ENCODE measurements at regions not wholly inside any gene's neighbourhood (a gene's known extent, or its start where the extent isn't known, plus 50 kb on each side); places are given as distances from the start of the nearest gene placed in this dataset.

DNA sequence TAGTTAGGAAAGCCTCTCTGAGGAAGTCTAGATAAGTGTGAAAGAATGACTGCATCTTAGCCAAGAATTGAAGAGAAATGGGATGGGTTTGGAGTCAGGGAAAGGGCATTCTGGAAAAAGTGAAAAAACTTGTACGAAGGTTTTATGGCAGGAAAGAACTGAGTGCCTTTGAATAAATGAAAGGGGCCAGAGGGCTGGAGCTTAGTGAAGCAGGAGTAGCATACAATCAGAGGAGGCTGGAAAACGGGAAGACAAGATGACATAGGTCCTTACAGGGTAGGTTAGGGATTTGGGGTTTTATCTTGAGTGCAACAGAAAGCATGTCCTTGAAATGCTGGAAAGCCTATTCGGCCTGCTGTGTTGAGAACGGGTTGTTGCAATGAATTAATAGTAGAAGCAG is 152.6 kb upstream of the RND3 start:
- DNase-seq: no peak

DNA sequence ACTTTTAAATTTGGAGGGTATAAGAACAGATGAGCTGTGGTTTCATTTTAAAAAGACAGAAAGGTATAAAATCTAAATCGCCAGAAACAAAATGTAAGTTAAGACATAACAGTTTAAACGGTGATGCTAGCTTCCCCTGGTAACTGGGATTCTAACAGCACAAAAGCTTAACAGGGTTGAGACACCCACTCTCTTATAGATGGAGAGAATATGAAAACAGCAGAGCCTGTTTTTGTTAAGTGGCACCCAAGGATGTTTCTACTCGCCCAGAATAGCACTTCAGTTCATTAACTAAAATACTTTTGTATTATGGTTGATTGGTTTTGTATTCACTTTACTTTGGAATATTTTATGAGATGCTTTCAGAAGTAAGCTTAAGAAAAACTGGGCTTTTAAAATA is 151.9 kb upstream of the RND3 start:
- DNase-seq: no peak

DNA sequence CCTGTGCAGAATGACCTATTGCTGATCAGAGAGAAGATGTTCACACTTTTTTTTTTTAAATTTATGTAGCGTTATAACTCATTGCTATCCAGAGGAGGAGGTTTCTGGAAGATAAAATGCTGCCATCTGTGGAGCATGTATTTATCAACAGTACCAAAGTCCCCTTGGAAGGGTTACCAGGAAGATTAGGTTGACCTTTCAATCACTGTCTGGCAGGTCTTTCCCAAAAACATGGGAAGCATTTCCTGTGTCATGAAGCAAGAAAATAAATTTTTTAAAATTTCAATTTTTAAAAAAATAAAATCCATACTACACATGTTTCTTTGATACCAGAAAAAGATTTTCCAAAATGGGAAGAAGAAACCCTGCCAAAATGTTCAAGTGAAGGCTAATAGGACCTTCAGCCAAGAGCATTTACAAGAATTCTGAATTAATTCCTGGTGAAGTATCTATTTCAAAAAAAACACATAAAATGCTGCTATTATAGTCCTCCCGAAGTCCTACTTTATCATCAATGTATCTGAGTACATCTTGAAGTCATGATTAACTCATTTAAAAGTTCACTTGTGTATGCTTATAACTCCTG is 143.9 kb upstream of the RND3 start:
- no peak for DNase-seq

DNA sequence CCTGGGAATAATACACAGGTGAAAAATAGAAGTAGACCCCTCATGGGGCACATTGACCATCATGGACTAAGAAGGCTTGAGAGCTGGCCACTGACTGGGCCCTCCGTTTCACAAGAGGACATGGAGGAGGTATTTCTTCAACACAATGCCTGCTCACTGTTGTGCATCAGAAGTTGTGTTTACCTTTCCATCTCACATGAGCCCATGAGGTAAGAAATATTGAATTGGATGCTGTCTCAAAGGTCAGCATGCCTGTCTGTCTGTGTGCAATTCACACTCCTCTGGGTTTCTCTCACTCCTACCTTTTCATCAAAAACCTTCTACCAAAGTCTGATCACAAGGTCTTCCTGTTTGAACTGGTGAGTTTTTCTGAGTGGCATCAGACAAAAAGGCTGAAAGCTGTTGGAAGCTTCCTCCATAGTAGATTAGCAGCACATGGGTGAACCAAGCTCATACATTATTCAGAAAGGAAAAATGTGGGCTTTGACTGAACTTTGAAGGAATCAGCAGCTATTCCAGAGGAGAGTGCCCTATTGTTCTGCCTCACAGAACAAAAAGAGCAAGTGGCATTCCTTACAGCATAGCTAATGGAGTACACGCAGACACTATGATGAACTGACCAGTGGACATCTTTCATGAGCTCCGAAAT is 143.2 kb upstream of the RND3 start:
- no peak for DNase-seq

DNA sequence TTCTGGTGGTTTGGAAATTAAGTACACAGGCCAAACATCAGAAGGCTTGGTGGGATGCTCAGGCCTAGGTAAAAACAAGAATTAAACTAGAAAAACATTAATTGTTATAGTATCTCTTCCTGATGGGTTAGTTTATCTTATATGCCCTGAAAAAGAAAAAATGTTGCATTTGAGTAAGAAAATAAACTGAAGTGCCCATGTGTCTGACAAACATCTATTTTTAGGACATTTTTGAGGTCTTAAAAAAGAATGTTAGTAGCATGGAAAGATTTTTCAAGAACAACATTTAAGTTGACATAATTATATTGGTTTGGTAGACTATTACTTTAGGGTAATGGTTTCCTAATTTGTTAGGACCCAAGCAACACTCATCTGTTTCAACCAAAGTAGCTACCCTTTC is 140.1 kb upstream of the RND3 start:
- DNase-seq: no peak

DNA sequence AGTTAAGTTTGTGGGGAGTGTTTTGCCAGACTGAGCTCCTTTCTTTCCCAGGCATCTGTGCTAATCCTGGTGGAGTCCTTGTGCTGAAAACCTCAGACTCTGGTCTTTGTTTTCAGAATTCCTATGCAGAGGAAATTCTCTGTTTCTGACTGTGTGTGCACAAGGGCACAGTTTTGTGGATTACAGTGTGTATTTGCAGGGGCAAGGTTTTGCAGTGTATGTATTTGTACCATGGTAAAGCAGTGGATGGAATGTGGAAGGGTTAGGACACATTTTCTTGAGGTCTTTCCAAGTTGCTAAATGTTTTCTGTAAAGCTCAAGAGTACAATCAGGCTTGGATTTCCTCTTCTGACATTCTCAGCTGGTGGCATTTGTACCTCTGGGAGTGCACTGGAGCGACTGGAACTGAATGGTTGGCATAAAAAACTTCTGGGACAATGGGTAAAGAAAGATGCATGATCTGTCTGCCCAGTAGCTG is 139.5 kb upstream of the RND3 start:
- no peak for DNase-seq

DNA sequence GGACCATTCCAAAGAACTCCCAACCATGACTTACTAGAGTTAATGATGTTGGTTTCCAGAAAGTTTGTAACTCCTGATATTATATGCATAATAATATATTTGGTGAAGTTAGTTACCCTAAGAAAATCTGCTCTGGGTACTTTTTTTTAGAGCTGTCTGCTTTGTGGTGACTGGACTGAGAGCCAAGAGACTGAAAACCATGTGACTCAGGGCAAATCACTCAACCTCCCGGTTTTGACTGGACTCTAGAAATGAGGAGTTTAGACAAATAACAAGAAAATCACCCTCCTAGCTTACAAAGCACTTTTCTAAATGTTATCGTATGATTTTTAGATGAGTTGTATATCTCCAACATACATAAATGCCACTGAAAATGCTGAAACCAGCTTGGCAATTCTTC is 138.3 kb upstream of the RND3 start:
- no peak for DNase-seq

DNA sequence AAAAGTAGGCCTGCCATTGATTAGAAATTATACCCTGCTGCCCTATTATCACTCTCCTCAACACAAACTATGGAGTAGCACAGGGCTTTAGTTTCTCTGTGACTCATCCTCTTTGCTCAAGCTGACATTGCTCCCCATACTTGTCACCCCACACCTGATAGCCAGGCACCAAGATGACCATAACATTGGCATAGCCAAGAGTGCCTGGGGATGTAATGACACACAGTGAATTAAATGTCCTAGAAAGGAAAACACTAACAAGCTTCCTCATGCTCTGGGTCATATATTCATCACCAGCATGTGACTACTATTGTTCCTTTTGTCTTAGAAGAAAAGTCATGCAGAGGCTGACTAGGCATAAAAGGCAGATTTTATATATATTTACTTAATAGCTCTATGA is 137.8 kb upstream of the RND3 start:
- DNase-seq: no peak

DNA sequence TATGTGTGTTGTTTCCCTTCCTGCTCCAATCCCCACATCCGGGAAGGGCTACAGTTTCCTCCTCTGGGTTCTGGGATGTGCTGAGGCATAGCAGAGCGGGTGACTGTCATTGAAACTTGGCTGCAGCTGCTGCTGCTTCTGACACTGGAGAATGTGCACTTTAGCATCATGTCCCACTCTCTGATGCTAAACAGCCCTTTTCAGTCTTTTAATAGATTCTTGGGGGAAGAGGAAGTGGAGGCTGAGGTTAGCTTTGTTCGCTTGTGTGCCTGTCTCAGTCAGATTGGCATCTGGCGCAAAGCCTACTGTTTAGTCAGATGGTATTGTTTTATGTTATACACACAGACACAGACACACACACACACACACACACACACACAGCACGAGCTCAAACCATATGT is 136.5 kb upstream of the RND3 start:
- no peak for DNase-seq

DNA sequence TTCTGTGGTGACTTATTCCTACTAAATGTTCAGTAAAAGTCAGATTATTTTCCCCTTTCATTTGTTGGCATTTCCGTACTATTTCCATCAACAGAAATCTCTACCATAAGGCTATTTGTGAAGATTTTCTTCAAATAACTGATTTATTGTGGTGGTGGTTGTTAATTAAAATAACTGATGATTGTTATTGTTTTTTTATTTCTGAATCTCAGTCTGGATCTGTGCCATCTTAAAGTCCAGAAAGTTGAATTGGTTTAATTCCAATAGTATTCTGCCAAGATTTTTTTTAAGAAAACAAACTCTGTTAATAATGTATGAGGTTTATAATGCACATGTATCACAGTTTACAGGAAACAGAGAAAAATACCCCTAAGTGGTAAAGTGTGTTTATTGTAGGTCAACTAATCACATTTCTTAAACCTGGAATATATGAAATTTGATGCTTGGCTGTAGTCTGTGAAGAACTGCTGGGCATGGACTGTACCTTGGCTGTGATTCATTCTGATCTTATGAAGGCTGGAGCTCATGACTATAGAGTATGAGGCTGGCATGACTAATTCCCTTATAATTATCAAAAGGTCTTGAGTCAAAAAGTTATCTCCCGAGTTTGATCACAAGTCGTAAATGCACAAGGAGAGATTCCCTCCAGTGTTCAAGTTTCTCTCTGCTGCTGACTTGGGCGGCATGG is 134.2 kb upstream of the RND3 start:
- DNase-seq: no peak

DNA sequence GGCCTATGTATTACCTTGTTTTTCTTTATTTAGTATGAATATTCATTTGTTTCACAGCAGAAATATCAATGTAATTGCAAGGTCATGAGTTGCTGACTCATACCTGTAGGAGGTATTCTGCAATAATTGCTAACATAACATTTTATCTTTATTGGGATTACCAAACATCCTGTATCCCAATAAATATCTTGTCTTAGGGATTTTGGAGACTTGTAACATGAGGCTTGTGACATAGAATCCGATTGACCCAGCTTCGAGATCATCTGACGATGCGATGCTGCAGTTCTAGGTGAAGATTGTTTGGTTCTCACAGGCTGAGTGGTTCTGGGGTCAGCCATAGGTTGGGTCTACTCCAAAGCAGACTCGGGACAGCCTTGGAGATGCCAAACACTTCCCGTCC is 133.4 kb upstream of the RND3 start:
- no peak for DNase-seq

DNA sequence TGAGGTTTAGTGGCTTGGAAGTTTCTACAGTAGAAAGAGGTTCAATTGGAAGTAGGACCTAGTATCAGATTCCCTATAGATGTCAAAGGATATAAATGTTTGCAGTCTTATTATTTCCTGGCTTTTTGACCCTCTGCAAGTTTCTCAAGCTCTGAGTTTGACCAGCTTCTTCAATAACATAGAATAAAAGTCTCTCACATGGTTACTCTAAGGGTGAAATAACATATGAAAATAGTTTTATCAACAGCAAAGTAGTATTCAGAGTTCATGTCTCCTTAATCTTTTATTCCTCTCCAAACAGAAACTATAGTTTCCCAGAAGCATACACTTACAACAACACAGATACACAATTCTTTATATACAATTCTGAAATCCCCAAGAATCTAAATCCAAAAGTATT is 132.9 kb upstream of the RND3 start:
- DNase-seq: no peak

DNA sequence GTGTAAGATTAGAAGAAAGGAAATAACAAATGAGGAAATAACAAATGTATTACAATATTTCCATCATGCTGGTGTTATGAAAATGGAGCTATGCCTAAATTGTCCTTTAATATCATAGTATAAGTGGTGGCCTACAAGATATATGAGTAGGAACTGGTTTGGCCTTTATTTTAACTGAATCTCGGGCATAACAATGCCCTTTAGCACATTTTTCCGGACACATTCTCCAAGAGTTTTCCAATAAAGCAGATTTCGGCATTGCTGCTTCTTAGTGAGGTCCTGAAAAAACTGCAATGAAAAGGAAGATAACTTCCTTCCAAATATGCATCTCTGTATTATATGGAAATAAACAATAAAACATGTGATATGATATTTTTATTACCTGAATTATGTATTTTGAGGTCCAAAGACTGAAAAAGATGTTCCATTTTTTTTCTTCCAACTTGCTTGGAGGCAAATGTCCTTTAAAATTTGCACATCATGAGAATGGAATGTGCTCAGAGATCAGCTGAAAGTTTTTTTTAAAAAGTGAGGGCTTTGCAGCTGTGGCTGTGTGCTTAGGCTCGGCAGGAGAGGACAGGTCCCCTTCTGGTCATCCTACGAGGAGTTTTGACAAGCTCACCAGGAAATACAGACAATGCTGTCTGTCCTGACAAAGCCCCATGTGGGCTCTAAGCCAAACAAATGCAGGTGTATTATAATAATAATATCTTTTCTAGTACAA is 132.3 kb upstream of the RND3 start:
- no peak for DNase-seq

DNA sequence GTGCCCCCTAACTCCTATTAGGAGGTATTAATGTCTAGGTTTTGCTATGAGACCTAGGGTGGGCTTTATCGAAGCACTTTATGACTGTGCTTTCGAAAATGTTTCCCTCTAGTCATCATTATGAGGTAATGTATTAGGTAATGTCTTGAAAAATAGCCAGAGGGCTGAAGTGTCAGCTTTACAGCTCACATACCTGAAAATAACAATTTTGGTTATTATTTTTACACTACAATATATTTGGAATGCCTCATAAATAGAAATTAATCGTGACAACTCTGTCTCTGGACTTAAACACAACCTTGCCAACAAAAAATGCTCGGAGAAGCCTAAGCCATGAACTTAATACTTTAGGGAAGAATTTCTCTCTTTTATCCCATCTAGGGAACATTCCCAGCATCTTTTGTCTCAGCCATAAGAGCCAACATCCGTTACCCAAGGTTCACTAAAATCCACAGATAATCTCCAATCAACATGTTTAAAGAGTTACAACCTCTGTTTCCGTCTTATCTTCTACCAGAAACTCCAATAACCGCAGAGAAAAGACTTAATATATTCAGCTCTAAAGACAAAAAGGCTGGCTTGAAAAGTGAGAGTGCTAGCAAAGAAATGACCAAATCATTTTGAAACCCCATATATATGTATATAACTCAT is 130.9 kb upstream of the RND3 start:
- no peak for DNase-seq

DNA sequence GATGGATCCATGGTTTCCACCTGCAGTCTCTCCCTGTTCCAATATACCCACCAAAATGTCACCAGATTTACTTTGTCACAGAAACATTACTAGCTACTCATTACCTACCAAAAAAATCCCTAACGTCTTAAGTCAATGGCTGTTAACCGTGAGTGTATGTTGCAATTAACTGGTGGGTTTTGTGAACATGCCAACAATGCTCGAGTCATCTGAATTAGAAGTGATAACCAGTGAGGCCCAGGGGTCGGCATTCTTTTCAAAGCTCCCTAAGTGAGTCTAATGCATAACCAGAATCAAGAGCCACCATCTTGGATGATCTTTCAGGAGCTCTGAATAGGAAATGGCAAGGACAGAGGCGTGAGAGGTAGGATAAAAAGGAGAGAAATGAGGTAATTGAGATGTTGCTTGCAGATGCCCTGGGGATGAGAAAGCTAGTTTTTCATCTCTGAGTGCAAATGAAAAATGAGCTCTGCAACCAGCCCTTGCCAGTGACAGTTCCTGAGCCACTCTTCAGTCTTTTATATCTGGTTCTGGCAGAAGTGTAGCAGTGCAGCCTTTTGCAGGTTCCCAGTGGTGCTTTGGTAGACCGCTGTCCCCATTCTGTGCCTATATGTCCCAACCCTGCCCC is 130.0 kb upstream of the RND3 start:
- no peak for DNase-seq

DNA sequence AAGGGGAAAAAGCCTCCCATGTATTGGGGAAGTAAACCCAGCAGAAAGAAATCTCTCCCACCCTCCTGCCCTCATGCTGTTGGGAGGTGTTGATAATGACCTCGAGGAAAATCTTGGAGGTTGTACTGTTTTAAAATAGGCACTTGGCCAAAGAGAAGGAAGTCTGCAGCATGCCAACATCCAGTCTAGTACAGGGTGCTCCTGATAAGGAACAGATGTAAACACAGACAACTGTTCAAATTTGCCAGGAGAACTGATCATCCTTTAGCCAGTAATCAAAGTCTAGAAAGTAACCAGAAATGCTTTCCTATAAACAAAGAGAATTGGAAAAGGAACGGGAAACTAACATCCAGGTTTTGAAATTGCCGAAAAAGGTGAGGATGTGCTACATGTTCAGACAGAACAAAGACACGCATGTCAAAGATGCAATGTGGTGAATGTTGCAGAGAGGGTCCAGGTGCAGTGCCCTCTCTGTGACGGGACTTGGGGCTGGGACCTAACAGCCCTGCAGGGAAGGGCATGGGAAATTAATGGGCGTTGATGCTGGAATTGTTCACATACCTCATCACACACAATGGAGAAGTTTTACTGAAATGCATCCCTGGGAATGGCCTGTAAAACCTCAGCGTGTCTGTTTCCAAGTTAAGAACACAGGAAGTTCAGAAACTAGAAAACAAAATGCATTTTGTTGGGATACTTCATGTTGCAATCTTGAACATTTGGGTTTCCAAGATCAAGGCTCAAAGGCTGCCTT is 125.7 kb upstream of the RND3 start:
- DNase-seq: no peak

DNA sequence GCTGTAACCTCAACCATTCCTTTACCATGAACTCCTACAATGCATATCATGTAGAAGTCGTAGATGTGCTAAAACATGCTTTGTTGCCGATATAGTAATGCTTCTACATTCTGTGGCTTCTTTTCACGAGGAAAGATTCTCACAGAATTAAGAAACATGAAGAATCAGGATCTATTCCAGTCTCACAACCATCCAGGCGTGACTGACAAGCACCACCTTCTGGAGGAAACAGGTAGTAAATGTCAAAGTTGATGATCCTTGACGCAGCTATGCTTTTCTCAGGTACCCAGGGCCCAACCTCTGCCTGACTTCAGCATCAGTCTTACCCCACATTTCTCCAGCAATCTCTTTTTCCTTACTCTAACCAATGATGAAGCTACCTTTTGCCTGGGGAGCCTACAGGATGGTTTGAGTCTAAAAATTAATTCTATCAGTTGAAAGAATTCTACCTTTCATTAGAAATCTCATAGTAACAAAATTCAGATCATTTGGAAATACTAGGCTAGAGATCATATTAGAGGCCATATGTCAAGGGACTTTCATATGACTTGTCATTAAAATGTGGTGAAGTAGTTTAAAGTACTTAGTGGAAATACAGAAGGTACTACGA is 123.3 kb upstream of the RND3 start:
- no peak for DNase-seq

DNA sequence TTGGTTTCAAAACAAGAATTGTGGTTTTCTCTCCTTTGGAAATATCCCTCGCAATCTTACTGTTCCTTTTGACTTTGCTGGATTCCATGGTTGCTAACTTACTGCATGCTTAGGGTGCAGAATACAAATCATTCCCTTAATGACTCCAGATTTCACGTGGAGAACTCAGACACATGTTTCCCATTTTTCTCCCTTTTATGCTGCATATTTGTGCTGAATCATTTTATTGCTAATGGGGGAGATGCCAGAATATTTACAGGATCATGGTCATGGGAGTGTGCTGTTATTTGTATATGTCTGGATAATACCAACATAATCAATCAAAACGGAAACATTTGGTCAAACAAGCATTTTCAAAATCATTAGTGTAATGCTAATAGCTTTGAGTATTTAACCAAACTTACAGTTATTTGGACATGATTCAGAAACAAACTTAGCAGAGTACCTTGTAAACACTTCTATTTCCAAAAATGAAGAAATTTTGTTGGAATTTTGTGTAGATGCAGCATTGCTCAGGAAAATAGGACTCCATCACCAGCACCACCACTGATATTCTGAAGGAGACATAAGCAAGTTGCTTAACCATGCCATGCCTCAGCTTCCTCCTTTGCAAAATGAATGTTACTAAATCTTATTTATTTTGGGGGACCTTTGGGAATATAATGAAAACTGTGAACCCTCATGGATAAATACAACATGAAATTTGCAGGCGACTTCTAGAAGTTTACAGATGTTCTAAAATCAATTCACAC is 122.5 kb upstream of the RND3 start:
- no peak for DNase-seq

DNA sequence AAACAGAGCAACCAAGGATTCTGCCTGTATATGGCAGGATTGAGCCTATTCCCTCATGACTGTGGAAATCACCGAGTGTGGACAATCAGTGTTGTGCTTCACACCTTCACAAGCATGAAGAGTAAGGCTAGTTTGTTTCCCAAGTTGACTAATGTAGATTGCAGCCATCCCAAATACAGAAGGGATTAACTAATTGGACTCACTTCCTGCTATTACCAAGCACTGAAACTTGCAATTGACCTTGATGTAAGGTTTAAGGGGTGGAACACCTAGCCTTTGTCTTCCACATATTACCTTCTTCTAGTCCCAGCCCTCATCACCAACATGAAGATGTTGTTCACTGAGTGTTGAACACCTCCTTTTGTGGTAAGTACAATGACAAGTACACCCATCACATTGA is 120.9 kb upstream of the RND3 start:
- DNase-seq: no peak

DNA sequence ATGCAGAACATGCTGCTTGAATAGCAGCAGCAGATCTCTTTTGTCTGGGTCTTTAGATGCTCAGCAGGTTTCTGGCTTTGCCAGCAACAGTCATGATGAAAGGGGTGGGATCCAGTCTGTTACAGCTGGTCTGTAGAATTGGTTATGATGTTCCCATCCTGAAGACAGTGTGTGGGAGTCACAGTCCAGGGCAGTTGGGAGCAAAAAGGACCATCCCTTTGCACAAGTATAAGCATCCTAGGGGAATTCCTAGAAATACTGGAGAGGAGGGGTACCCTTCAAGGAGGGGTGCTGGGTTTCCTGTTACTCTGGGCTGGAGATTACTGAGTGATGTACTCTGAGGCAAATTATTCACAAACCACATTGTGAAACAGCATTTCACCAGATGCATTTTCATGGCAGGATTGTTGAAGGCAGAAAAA is 119.9 kb upstream of the RND3 start:
- DNase-seq: no peak

All from stimulated activated CD4-positive, alpha-beta T cell treated with anti-CD3 and anti-CD28 coated beads, Interleukin-1b, Interleukin-23, amount 100 ng/mL, for 48 hours (primary cell).